ENCODE measurements at regions not wholly inside any gene's neighbourhood (a gene's known extent, or its start where the extent isn't known, plus 50 kb on each side); places are given as distances from the start of the nearest gene placed in this dataset.
"Not testable (repeated sequence)": the region's sequence is repeated elsewhere in the genome, so short reads cannot be mapped to it uniquely, and the experiment has no call there.

GRCh38 chrX:1140236-1140681, 72.2 kb downstream of the CRLF2 start:
- no peak for DNase-seq

- no peak for DNase-seq
Observed at GRCh38 chrX:1139185-1139500, 73.3 kb downstream of the CRLF2 start.

- DNase-seq = no peak
Observed at GRCh38 chrX:1138476-1139184, 73.8 kb downstream of the CRLF2 start.

GRCh38 chrX:1137531-1137930, 74.9 kb downstream of the CRLF2 start:
- no peak for DNase-seq

GRCh38 chrX:1136582-1136981, 75.9 kb downstream of the CRLF2 start:
- DNase-seq = not testable (repeated sequence)

DNA sequence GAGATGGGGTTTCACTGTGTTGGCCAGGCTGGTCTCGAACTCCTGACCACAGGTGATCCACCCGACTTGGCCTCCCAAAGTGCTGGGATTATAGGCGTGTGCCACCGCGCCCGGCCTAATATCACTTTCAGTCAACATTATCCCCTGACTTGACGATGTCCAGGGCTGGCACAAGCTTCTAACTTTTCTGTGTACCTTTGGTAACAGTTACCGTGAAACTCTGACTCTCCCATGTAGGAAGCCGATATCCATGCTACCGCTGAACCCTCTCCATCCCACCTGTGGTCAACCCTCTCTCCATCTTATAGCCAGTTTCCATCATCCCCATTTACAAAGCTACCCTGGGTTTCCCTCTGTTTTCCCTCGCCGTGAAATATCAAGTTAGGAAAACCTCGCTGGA, 77.5 kb downstream of the CRLF2 start:
- no peak for DNase-seq

DNA sequence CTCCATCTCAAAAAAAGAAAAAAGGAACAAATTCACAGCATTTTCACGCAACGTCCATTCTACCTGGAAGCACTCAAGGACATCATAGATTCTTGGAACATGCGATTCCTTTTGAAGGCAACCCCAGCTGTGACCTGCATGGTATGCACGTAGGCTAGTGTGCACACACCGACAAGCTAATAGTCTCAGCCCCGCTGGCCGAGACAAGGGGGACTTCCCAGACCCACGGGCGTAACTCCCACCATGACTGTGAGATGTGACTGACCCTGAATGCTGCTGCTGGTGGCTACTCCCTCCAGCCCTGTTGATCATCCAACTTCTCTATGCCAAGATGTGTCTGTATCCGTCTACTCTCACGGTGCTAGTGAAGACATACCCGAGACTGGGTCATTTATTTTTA, 78.3 kb downstream of the CRLF2 start:
- no peak for DNase-seq

- DNase-seq = no peak
Observed at GRCh38 chrX:1126738-1127137, 85.7 kb downstream of the CRLF2 start.

DNA sequence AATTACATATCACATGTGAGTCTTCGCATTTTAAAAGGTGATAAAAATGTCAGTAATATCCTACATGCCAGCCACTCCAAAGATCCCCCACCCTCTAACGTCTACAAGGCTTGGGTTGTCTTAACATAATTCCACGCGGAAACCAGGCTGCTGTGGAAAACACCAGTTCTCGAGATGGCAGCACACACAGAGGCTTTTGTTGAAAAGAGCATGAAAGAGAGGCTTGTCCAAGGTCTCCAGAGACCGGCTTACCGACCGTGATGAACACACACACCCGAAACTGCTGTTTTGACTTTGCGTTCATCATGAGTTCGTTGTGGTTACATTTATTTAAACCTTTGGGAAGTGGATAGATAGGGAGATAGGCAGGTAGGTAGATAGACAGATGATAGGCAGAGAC, 87.9 kb downstream of the CRLF2 start:
- no peak for DNase-seq

GRCh38 chrX:1122851-1123250, 89.6 kb downstream of the CRLF2 start:
- DNase-seq = not testable (repeated sequence)

GRCh38 chrX:1119275-1119674, 93.2 kb downstream of the CRLF2 start:
- no peak for DNase-seq

DNA sequence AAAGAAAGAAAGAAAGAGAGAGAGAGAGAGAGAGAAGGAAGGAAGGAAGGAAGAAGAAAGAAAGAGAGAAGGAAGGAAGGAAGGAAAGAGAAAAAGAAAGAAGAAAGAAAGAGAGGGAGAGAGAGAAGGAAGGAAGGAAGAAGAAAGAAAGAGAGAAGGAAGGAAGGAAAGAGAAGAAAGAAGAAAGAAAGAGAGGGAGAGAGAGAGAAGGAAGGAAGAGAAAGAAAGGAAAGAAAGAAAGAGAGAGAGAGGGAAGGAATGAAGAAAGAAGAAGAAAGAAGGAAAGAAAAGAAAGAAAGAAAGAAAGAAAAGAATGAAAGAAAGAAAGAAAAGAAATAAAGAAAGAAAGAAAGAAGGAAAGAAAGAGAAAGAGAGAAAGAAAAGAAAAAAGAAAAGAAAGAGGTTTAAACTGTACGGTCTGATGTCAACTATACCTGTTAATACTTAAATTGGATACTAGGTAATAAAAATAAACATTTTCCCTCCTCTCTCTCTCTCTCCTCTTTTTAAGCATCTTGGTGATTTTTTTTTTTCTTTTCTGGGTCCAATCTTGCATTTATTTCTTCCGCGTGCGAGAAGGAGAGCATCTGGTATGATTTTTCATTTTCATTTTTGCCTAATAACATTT, 93.8 kb downstream of the CRLF2 start:
- no peak for DNase-seq

GRCh38 chrX:1115411-1115810, 97.0 kb downstream of the CRLF2 start:
- DNase-seq = not testable (repeated sequence)

GRCh38 chrX:1112321-1112720, 100.1 kb downstream of the CRLF2 start:
- DNase-seq = no peak

DNA sequence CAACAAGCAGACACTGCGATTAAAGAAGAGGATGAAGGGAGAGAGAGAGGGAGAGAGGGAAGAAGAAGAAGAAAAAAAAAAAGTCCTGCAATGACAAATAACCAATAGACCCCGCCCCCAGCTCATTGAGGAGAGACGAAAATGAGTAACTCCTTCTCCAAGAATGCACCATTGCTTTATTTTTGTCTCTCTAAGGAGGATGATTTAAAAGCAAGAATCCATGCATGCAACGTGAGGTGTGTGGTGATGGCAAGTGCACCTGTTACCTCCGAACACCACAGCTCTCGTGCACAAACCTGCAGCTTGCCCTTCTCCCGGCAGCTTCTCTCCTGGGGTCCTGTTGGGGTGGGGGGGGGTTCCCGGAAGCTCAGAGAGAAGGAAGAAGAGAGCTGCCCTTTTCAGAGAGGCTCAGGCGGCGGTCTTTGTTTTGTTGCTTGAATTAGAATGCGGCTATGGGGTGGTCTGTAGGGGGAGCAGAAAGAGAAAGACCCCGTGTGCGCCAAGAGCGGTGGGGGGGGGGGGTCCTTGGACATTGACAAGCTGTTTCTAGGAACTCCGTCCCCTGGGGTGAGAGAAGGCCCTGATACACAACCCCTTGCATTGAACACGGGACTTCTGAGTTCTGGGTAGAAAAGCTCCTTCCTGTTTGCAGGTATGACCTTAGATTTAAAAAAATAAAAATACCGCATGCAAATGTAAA, 100.7 kb downstream of the CRLF2 start:
- no peak for DNase-seq

DNA sequence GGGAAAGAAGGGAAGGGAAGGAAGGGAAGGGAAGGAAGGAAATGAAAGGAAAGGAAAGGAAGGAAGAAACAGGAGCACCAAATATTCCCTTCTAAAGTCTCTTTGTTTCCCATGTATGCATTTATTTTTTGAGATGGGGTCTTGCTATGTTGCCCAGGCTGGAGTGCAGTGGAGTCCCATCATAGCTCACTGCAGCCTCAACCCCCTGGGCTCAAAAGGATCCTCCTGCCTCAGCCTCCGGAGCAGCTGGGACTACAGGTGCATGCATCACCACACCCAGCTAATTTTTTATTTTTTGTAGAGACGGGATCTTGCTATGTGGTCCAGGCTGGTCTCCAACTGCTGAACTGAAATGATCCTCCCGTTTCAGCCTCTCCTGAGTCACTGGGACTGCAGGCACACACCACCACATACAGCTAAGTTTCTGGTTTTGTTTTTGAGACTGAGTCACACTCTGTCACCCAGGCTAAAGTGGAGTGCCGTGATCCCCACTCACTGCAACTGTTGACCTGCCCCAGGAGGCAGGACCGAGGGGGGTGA, 102.8 kb downstream of the CRLF2 start:
- DNase-seq = no peak

DNA sequence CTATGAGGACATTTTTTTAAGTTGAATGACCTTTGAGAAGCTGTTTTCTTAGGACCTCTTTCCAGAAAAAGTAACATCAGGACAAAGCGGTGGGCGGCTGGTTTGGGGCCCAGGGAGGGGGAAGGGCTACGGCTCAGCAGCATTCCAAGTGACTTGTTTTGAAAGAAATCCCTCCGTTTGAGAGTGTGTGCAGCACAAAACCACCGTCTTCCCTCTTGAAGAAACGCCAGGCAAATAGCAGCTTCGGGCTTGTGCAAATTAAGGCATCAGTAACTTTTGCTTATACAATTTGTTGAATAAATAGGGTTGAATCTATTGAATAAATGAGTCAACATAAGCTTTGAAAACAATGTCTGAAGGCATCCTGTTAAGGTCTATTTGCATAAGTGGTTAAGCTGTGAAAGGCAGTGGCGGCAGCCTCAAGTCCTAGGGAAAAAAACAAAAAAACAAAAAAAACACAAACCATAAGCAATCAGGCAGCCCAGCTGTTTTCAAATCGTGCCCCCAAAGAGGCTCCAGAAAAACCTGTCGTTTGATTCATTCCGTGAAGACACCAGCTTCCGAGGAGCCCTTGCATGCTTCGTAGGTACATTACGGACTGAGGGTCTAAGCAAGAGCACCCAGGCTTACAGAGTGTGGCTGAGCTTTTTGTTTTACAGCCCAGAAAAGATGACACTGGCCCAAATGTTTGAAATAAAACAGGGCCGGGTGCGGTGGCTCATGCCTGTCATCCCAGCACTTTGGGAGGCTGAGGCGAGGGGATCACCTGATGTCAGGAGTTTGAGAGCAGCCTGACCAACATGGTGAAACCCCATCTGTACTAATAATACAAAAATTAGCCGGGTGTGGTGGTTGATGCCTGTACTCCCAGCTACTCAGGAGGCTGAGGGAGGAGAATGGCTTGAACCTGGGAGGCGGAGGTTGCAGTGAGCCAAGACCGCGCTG, 103.7 kb downstream of the CRLF2 start:
- DNase-seq = no peak

DNA sequence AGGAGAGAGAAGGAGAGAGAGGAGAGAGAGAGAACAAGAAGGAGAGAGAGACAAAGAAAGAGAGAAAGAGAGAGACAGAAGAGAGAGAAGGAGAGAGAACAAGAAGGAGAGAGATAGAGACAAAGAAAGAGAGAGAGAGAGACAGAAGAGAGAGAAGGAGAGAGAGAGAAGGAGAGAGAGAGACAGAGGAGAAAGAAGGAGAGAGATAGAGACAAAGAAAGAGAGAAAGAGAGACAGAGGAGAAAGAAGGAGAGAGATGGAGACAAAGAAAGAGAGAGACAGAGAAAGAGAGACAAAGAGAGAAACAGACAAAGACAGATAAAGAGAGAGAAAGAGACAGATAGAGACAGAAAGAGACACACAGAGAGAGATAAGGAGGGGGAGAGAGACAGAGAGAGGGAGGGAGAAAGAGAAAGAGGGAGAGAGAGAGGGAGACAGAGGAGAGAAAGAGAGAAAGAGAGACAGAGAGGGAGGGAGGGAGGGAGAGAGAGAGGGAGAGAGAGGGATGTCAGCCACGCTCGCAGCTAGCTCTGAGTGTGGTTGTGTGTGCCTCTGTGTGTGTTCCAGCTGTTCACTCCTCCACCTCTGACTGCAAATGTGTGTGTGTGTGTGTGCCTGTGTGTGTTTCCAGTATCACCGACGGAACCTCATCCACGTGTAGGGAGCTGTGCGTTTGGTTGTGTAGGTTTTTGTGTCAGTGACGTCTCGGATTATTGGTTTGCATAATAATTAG, 105.8 kb downstream of the CRLF2 start:
- no peak for DNase-seq

DNA sequence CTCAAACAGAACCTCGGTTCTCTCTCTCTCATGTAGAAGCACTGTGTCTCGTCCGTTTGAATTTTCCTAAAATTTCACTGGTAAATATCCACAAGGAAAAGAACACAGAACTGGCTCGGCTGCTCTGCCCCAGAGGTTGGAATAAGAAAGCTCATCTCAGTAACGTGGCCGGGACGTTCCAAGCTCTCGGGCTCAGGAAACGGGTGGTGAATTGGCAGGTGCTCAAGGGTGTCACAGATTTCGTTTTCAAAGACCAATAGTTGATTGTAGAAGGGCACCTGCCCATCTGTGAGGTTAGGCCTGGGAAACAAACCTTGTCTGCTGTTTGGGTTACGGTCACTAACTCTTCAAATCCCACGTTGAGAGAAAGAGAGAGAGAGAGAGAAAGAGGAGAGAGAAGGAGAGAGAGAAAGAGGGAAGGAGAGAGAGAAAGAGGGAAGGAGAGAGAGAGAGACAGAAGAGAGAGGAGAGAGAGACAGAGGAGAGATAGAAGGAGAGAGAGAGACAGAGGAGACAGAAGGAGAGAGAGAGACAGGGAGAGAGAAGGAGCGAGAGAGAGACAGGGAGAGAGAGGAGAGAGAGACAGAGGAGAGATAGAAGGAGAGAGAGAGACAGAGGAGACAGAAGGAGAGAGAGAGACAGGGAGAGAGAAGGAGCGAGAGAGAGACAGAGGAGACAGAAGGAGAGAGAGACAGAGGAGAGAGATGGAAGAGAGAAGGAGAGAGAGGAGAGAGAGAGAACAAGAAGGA, 106.6 kb downstream of the CRLF2 start:
- DNase-seq = no peak

DNA sequence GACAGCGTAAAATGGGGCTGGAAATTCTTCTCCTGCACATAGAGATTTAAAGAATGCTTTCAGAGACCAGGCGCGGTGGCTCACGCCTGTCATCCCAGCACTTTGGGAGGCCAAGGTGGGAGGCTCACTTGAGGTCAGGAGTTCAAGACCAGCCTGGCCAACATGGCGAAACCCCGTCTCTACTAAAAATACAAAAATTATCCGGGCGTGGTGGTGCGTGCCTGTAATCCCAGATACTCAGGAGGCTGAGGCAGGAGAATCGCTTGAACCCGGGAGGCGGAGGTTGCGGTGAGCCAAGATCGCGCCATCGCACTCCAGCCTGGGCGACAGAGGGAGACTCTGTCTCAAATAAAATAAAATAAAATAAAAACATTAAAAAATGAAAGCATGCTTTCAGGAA, 107.4 kb downstream of the CRLF2 start:
- DNase-seq = not testable (repeated sequence)

GRCh38 chrX:1103360-1103759, 109.1 kb downstream of the CRLF2 start:
- no peak for DNase-seq

Measured in NCI-H1436 treated with DMSO at 0.1 percent for 48 hours (cell line).